NK-92 treated with Interleukin-12 subunit alpha and Interleukin-12 subunit beta, amount 100 ng/mL, for 24 hours (cell line): ENCODE measurements at regions not wholly inside any gene's neighbourhood (a gene's known extent, or its start where the extent isn't known, plus 50 kb on each side); places are given as distances from the start of the nearest gene placed in this dataset.
"Not testable (repeated sequence)": the region's sequence is repeated elsewhere in the genome, so short reads cannot be mapped to it uniquely, and the experiment has no call there.

Experiments
- DNase-seq: peaks from one replicate; lab custom pipeline; 2025; lab: John Stamatoyannopoulos, UW

- DNase-seq = no peak
Observed at GRCh38 chr13:83825676-83826075, 56.6 kb downstream of the SLITRK1 start.

- DNase-seq = no peak
Observed at GRCh38 chr13:83824560-83824959, 57.7 kb downstream of the SLITRK1 start.

GRCh38 chr13:83824120-83824519 lies 58.2 kb downstream of the SLITRK1 start:
- no peak for DNase-seq

GRCh38 chr13:83819611-83820010 lies 62.7 kb downstream of the SLITRK1 start:
- DNase-seq = no peak

- DNase-seq = no peak
Observed at GRCh38 chr13:83819156-83819555, 63.1 kb downstream of the SLITRK1 start.

GRCh38 chr13:83816081-83816480 lies 66.2 kb downstream of the SLITRK1 start:
- DNase-seq = no peak

- DNase-seq = no peak
Observed at GRCh38 chr13:83815598-83815997, 66.7 kb downstream of the SLITRK1 start.

GRCh38 chr13:83810136-83810535 lies 72.1 kb downstream of the SLITRK1 start:
- no peak for DNase-seq

GRCh38 chr13:83804356-83804962 lies 77.8 kb downstream of the SLITRK1 start:
- DNase-seq = no peak

GRCh38 chr13:83798731-83799130 lies 83.5 kb downstream of the SLITRK1 start:
- DNase-seq = no peak

GRCh38 chr13:83796364-83796763 lies 85.9 kb downstream of the SLITRK1 start:
- DNase-seq = no peak

GRCh38 chr13:83794583-83794982 lies 87.7 kb downstream of the SLITRK1 start:
- DNase-seq = no peak

- DNase-seq = no peak
Observed at GRCh38 chr13:83780227-83780626, 102.0 kb downstream of the SLITRK1 start.

- DNase-seq = no peak
Observed at GRCh38 chr13:83773961-83774360, 108.3 kb downstream of the SLITRK1 start.

- DNase-seq = no peak
Observed at GRCh38 chr13:83765796-83766195, 116.5 kb downstream of the SLITRK1 start.

GRCh38 chr13:83761631-83762030 lies 120.6 kb downstream of the SLITRK1 start:
- DNase-seq = no peak

- DNase-seq = not testable (repeated sequence)
Observed at GRCh38 chr13:83755210-83755609, 127.1 kb downstream of the SLITRK1 start.

GRCh38 chr13:83753912-83754624 lies 128.2 kb downstream of the SLITRK1 start:
- DNase-seq = no peak

GRCh38 chr13:83752141-83752540 lies 130.1 kb downstream of the SLITRK1 start:
- no peak for DNase-seq

GRCh38 chr13:83740622-83741021 lies 141.7 kb downstream of the SLITRK1 start:
- DNase-seq = no peak

- no peak for DNase-seq
Observed at GRCh38 chr13:83738407-83738806, 143.9 kb downstream of the SLITRK1 start.

GRCh38 chr13:83733293-83733692 lies 149.0 kb downstream of the SLITRK1 start:
- DNase-seq = no peak

- DNase-seq = no peak
Observed at GRCh38 chr13:83732755-83733154, 149.5 kb downstream of the SLITRK1 start.

GRCh38 chr13:83731113-83731512 lies 151.2 kb downstream of the SLITRK1 start:
- no peak for DNase-seq
